MM.1S (cell line): ENCODE measurements at regions not wholly inside any gene's neighbourhood (a gene's known extent, or its start where the extent isn't known, plus 50 kb on each side); places are given as distances from the start of the nearest gene placed in this dataset.
"Not testable (repeated sequence)": the region's sequence is repeated elsewhere in the genome, so short reads cannot be mapped to it uniquely, and the experiment has no call there.

Source experiments
- EZH2 ChIP-seq: fragments of 300-600 bp; sonication (generic); optimal IDR thresholded peaks from 2 replicates; pipeline ENCODE3; 2017; ENCODE audit warnings: low read depth, mild to moderate bottlenecking, antibody characterized with exemption, low read length, mixed read lengths
- EZH2phosphoT487 ChIP-seq: fragments of 300-600 bp; sonication (generic); IDR thresholded peaks from 2 replicates; pipeline ENCODE4 v1.6.1; 2018; ENCODE audit warnings: antibody characterized with exemption, low read length
- TF ChIP-seq, protein P1 (sequence below): fragments of 300-600 bp; sonication (generic); IDR thresholded peaks from 2 replicates; pipeline ENCODE4 v1.5.1; 2016; ENCODE audit warnings: antibody characterized with exemption, low read length, mixed read lengths

DNA sequence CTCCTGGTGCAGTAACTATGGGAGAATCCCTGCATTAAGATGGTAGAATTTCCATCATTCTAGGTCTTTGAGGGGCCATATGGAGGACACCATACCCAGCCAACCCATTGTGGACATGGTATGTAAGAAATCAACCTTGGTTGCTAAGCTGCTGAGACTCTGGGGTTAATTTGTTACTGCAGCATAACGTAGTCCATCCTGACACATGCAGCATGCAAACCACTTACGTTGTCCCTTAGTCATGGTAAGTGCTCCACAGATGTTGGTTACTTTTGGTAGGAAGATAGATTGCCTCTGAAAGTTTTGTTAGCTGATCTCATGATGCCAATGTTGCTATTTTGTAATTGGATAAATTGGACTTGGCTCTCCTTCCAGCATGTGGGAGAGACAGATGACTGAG, 53.8 kb upstream of the EEF2KMT start:
- not testable (repeated sequence) for TF ChIP-seq EZH2phosphoT487, EZH2
- TF ChIP-seq, protein P1, sequence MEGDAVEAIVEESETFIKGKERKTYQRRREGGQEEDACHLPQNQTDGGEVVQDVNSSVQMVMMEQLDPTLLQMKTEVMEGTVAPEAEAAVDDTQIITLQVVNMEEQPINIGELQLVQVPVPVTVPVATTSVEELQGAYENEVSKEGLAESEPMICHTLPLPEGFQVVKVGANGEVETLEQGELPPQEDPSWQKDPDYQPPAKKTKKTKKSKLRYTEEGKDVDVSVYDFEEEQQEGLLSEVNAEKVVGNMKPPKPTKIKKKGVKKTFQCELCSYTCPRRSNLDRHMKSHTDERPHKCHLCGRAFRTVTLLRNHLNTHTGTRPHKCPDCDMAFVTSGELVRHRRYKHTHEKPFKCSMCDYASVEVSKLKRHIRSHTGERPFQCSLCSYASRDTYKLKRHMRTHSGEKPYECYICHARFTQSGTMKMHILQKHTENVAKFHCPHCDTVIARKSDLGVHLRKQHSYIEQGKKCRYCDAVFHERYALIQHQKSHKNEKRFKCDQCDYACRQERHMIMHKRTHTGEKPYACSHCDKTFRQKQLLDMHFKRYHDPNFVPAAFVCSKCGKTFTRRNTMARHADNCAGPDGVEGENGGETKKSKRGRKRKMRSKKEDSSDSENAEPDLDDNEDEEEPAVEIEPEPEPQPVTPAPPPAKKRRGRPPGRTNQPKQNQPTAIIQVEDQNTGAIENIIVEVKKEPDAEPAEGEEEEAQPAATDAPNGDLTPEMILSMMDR, result not testable (repeated sequence)
